Pulmonary artery endothelial cell (primary cell): ENCODE measurements at regions not wholly inside any gene's neighbourhood (a gene's known extent, or its start where the extent isn't known, plus 50 kb on each side); places are given as distances from the start of the nearest gene placed in this dataset.

Experiments
- DNase-seq: peaks from one replicate; pipeline ENCODE4 v3.0.0-alpha.2; 2011; ENCODE audit warnings: low read depth, low spot score

- DNase-seq, result no peak
Measured at GRCh38 chr22:49186293-49186692, 641.4 kb downstream of the BRD1 start.

- DNase-seq, result no peak
Measured at GRCh38 chr22:49185312-49185969, 642.2 kb downstream of the BRD1 start.

DNA sequence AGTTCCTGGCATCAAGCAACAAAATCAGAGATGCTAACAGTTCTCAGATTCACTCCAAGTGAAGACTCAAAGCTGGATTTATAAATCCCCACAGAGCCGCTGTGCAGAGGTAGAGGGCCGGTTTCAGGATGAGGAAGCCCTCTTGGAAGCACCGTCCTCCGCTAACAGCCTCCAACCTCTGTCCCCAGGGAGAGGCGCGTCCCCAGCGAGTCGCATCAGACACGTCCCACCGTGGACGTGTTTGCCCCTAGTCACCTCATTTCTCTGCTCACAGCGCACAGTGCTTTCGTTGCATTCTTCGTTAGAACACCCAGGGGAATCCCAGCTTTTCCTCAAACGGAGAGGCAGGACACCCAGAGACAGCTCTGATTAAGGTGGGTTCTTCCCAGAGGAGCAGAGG, 642.9 kb downstream of the BRD1 start:
- no peak for DNase-seq

GRCh38 chr22:49183826-49184216, 643.9 kb downstream of the BRD1 start:
- DNase-seq, result no peak

- no peak for DNase-seq
Measured at GRCh38 chr22:49183208-49183825, 644.4 kb downstream of the BRD1 start.

- no peak for DNase-seq
Measured at GRCh38 chr22:49182416-49182815, 645.3 kb downstream of the BRD1 start.

- no peak for DNase-seq
Measured at GRCh38 chr22:49181942-49182341, 645.7 kb downstream of the BRD1 start.

DNA sequence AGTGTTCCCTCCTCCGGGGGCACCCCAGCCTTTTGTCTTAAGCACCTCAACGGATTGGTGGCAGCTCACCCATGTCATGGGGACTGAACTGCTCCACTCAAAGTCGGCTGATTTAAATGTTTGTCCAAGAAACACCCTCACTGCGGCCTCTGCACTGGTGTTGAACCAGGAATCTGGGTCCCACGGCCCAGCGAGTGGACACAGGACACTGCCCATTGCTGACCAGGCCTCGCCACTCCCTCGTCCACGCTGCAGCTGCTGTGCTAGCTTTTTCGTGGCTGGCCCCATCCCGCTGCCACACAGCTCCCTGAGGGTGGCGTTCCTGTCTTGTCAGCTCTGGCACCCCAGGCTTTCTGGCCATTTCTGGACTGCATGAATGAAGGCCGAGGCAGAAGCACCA, 646.2 kb downstream of the BRD1 start:
- DNase-seq, result no peak

- DNase-seq, result no peak
Measured at GRCh38 chr22:49180683-49181024, 647.0 kb downstream of the BRD1 start.

GRCh38 chr22:49179886-49180682, 647.6 kb downstream of the BRD1 start:
- DNase-seq, result no peak

GRCh38 chr22:49179175-49179574, 648.5 kb downstream of the BRD1 start:
- DNase-seq, result no peak

DNA sequence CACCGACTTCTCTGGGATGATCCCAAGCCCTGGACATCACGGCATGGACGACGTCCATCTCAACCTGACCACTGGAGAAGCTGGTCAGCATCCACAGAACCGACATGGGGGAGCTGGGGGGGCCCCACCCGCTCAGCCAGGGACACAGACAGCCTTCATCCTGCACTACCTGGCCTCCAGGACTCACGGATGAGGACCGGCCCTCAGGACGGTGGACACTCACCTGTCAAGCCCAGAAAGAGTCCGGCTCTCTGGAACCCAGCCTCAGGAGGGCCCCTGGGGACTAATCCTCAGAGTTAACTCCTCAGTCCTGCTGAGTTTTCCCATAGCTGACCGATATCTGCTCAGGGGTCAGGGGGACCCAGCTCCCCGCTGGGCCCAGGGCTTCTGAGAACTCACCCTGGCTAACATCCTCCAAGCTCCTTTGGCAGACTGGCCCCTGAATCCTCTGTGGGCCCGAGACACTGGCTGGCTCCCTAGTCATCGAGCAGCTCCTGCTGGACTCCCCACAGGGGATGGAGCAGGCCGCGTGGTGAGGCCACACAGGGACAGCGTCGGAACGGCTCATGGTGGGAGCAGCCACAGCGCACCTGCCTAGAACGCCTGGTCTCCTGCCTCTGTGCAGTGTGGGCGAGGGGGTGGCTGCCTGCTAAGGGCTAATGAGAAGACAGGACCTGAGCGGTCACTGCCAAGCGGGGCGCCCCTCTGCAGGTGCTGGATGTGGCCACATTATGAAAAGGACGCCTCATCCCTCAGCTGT, 649.2 kb downstream of the BRD1 start:
- DNase-seq, result no peak

GRCh38 chr22:49177666-49178065, 650.0 kb downstream of the BRD1 start:
- DNase-seq, result no peak

DNA sequence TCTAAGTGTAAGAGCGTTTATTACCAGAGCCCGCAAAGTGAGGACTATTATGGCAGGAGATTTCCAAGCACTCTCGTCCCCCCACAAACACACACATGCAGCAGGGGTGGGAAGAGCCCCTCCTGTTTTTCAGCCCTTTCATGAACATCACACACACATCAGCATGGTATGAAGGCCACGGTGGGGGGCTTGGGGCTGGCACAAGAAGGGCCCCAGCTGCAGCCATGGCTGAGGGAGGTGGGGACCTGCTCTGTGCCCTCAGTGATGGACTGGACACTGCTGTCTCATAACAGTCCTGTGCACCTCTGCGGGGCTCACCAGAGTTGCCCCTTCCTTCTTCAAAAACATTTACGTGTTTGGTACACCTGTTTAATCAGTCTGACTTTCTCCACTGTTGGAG, 650.7 kb downstream of the BRD1 start:
- no peak for DNase-seq

DNA sequence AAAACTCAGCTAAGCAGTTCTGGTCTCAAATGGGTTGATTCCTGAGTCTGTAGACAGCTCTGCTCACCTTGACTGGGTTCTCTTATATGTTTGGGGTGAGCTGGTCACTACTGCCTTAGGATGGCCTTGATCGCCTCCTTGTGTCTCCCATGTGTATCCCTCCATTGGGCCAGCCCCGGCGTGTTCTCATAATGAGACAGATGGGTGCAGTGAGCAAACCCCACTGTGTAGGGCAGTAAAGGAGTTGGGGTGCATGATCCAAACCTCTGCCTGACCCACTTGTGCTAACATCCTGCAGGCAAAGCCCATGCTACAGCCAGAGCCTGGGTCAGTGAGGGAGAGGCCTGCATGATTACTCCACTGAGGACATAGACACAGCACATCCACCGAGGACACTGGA, 657.6 kb downstream of the BRD1 start:
- no peak for DNase-seq

DNA sequence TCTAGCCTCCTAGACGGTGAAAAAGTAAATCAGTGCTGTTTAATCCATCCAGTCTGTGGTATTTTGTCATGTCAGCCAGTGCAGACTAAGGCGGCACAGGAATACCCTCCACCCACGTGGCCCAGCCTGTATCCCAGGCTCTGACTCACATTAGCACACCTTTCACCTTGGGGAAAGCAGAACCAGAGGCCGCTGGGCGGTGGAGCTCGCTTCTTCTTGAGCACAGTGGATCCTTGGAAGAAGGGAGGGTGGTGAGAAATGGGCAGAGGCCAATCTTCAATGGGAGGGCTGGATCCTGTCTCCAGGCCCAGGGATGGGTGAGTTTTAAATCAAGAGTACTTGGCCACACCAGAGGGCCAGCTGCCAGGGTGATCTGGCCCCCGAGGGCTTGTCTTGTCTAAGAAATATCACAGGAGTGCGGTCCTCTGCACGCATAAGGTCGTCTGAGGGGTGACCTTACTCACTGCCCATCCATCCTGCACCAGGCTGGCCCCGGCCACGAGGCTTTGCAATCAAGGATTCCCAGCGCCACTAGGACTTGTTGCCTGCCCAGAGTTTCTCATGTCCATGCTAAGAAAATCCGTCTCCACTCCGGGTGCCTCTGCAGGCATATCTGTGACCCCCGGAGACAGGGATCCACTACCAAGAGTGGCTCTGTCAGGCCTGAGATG, 658.5 kb downstream of the BRD1 start:
- DNase-seq, result no peak

DNA sequence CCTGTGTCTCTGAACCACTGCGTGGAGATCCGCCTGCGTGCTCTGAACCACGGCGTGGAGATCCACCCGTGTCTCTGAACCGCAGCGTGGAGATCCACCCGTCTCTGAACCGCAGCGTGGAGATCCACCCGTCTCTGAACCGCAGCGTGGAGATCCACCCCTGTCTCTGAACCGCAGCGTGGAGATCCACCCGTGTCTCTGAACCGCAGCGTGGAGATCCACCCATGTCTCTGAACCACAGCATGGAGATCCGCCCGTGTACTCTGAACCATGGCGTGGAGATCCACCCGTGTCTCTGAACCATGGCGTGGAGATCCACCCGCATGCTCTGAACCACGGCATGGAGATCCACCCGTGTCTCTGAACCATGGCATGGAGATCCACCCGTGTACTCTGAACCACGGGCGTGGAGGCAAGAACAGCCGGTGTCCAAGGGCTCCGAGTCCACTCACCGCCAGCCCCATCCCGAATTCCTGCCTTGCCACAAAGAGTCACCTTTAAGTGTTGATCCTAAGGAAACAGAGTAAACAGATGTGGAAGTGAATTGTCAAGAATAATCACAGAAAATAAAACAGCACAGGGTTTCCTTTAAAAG, 659.4 kb downstream of the BRD1 start:
- no peak for DNase-seq

DNA sequence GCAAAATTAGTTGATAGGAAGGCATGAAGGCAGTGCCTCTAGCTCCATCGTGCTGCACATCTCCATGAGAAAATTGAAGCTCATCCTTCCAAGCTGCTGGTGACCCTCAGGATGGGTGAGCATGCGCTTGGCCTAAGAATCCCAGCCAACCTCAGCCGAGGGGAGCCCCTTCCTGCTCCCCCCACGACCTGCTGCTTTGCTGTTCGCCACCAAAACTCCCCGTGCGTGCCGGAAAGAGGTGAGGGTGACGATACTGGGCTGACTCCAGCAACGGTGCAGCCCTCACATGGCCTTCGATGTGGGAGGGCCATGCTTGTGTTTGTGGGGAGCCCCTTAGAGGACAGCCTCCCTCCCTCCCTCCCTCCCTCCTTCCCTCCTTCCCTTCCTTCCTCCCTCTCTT, 660.9 kb downstream of the BRD1 start:
- no peak for DNase-seq

GRCh38 chr22:49166211-49166610, 661.5 kb downstream of the BRD1 start:
- DNase-seq, result no peak

DNA sequence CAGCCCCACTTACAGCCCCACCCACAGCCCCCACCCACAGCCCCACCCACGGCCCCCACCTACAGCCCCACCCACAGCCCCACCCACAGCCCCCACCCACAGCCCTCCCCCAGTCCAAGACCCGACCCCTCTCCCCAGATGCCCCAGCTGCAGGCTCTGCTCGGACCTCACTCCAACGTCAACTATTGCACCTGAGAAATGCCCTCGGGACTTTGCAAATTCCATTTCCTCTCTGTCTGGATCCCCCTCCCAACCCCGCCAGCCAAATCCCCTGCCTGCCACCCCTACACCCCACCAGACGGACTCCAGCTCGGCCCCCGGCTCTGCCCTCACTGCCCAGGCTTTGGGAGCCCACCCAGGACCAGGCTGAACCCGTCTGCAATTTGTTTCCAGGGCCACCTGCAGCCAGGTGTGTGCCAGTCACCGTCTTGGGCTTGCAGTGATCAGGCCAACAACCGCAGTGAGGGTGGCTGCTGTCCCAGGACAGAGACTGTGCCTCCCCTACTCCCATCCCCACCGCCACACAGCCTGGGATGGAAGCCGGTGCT, 662.8 kb downstream of the BRD1 start:
- no peak for DNase-seq
